ENCODE measurements at regions not wholly inside any gene's neighbourhood (a gene's known extent, or its start where the extent isn't known, plus 50 kb on each side); places are given as distances from the start of the nearest gene placed in this dataset.

DNA sequence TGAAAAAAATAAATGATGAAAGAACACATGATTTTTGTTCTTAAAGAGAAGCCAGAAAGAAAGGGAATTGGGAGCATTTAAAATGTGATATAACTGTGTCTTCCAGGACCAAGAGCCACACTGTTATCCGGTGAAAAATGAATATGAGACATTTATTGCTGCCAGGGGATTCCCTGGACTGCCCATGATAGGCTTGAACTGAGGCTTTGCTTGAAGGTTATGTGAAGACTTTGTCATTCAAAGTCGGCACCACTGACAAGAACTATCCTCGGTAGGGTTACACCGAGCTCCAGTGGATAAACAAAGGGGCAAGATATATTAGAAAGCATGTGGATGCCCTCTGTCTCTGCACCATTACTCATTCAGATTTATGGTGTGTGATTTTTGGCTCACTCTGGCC lies 125.4 kb upstream of the MINDY3 start:
- H3K9me3 ChIP-seq (replicated peaks; ENCODE audit: control insufficient read depth, insufficient read depth, low read length), result no peaks in the 10 kb centered on the region
- no peak for DNase-seq (ENCODE audit: low read depth, low spot score)
- no peaks in the 10 kb centered on the region for H3K36me3 ChIP-seq (ENCODE audit: control insufficient read depth in 2 of 2, insufficient read depth in 2 of 2, low read length in 1 of 2)
- BruUV-seq (replicated peaks), result no TSS peak
- ATAC-seq, result no peak
- WGBS (ENCODE audit: insufficient coverage, insufficient replicate concordance, low lambda C conversion rate, missing lambda C conversion rate), result 7% methylated on average over 4 of the region's 4 CpGs
- H3K9ac ChIP-seq (ENCODE audit: control insufficient read depth, insufficient read depth, low read length), result no peak overlapping the region
- no peak overlapping the region for H3K4me2 ChIP-seq (ENCODE audit: control insufficient read depth, insufficient read depth)
- intact Hi-C loops (cut with micrococcal nuclease; ENCODE audit: unreplicated experiment) (no loop called here), in situ Hi-C loops (cut with MboI) (no loop called here)
- RAD21 ChIA-PET (ENCODE audit: unreplicated experiment), result no interaction called here
- H3K27me3 ChIP-seq (replicated peaks in 1 of 2; ENCODE audit: control insufficient read depth in 2 of 2, insufficient read depth in 2 of 2, low read length in 1 of 2), result no peaks in the 10 kb centered on the region
- no peak for FAIRE-seq
- no peak for TF ChIP-seq HSF1 (IDR thresholded peaks at IDR 0.05; ENCODE audit: low read depth, low read length)
- TF ChIP-seq KAT2A (conservative IDR thresholded peaks at IDR 0.05; ENCODE audit: control insufficient read depth, low read depth, low read length), result no peak
- CTCF ChIA-PET, result no interaction called here
- no peak overlapping the region for H3K4me3 ChIP-seq
- POLR2A ChIA-PET, result no interaction called here
- H4K20me1 ChIP-seq (ENCODE audit: control insufficient read depth, insufficient read depth), result no peaks in the 10 kb centered on the region
- no peaks in the 10 kb centered on the region for H3K79me2 ChIP-seq (ENCODE audit: control insufficient read depth, insufficient read depth, low read length)
- no peaks in the 10 kb centered on the region for H3K4me1 ChIP-seq (ENCODE audit: control insufficient read depth, insufficient read depth, low read length)
- H2AFZ ChIP-seq (ENCODE audit: control insufficient read depth, low read depth, low read length), result no peak overlapping the region
- SMC1A ChIA-PET (ENCODE audit: uncharacterized antibody, unreplicated experiment), result no interaction called here
- H3K27ac ChIP-seq (ENCODE audit: control insufficient read depth, insufficient read depth), result no peak overlapping the region

- Histone ChIP-seq H3K36me3 (ENCODE audit: control insufficient read depth in 2 of 2, insufficient read depth in 2 of 2, low read length in 1 of 2) (no peaks in the 10 kb centered on the region), H4K20me1 (ENCODE audit: control insufficient read depth, insufficient read depth) (no peaks in the 10 kb centered on the region), H3K79me2 (ENCODE audit: control insufficient read depth, insufficient read depth, low read length) (no peaks in the 10 kb centered on the region), H3K9me3 (replicated peaks; ENCODE audit: control insufficient read depth, insufficient read depth, low read length) (no peaks in the 10 kb centered on the region), H3K9ac (ENCODE audit: control insufficient read depth, insufficient read depth, low read length) (no peak overlapping the region), H3K4me2 (ENCODE audit: control insufficient read depth, insufficient read depth) (no peak overlapping the region), H3K27me3 (replicated peaks in 1 of 2; ENCODE audit: control insufficient read depth in 2 of 2, insufficient read depth in 2 of 2, low read length in 1 of 2) (no peaks in the 10 kb centered on the region), H2AFZ (ENCODE audit: control insufficient read depth, low read depth, low read length) (no peak overlapping the region), H3K4me1 (ENCODE audit: control insufficient read depth, insufficient read depth, low read length) (no peaks in the 10 kb centered on the region), H3K4me3 (no peak overlapping the region), H3K27ac (ENCODE audit: control insufficient read depth, insufficient read depth) (no peak overlapping the region)
- intact Hi-C loops (cut with micrococcal nuclease; ENCODE audit: unreplicated experiment) (no loop called here), in situ Hi-C loops (cut with MboI) (no loop called here)
- FAIRE-seq (no peak), ATAC-seq (no peak), DNase-seq (ENCODE audit: low read depth, low spot score) (no peak)
- TF ChIP-seq IRF3 (IDR thresholded peaks at IDR 0.05) (no peak), CREM (IDR thresholded peaks at IDR 0.05; ENCODE audit: low read depth) (no peak), ZNF687 (IDR thresholded peaks at IDR 0.05) (no peak), BMI1 (IDR thresholded peaks at IDR 0.05; ENCODE audit: borderline replicate concordance) (no peak), ZNF24 (IDR thresholded peaks at IDR 0.05) (no peak), GATAD2B (conservative IDR thresholded peaks at IDR 0.05; ENCODE audit: low read depth) (no peak)
- TF ChIP-seq, protein P1, sequence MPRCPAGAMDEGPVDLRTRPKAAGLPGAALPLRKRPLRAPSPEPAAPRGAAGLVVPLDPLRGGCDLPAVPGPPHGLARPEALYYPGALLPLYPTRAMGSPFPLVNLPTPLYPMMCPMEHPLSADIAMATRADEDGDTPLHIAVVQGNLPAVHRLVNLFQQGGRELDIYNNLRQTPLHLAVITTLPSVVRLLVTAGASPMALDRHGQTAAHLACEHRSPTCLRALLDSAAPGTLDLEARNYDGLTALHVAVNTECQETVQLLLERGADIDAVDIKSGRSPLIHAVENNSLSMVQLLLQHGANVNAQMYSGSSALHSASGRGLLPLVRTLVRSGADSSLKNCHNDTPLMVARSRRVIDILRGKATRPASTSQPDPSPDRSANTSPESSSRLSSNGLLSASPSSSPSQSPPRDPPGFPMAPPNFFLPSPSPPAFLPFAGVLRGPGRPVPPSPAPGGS (IDR thresholded peaks at IDR 0.05; ENCODE audit: borderline replicate concordance, insufficient read depth, low read depth, low read length, poor library complexity, severe bottlenecking), result no peak
- ChIA-PET CTCF (interaction anchor here (0.6 kb wide), 1 partner anchor 20 kb away, joined by 3 read pairs; no protein-coding TSS in a partner anchor), RAD21 (ENCODE audit: unreplicated experiment) (no interaction called here), SMC1A (ENCODE audit: uncharacterized antibody, unreplicated experiment) (interaction anchor here (0.7 kb wide), 1 partner anchor 372 kb away, joined by 3 read pairs; no protein-coding TSS in a partner anchor), POLR2A (no interaction called here)
- WGBS (ENCODE audit: insufficient coverage, insufficient replicate concordance, low lambda C conversion rate, missing lambda C conversion rate), result 31% methylated on average over 11 of the region's 11 CpGs
- no TSS peak for BruUV-seq (replicated peaks)
Measured at GRCh38 chr10:15990535-15991129, 130.3 kb upstream of the MINDY3 start.

Data from GM12878 (cell line).